IMR-90 (cell line): ENCODE measurements at regions not wholly inside any gene's neighbourhood (a gene's known extent, or its start where the extent isn't known, plus 50 kb on each side); places are given as distances from the start of the nearest gene placed in this dataset.

Experiments used
- CEBPB ChIP-seq: IDR thresholded peaks from 2 replicates; pipeline ENCODE4 v1.6.1; 2012; ENCODE audit warnings: low read depth, low read length, improper control_type of control experiment
- CHD1 ChIP-seq: IDR thresholded peaks from 2 replicates; pipeline ENCODE4 v1.6.1; 2012; ENCODE audit warnings: low read depth, low read length, improper control_type of control experiment
- CTCF ChIP-seq: conservative IDR thresholded peaks from 2 replicates; pipeline ENCODE4 v1.5.1; 2012; ENCODE audit warnings: mild to moderate bottlenecking, low read depth, low read length, improper control_type of control experiment
- FOS ChIP-seq: fragments of 150-350 bp; IDR thresholded peaks from 2 replicates; pipeline ENCODE4 v1.6.1; 2016; ENCODE audit warnings: low read depth, low read length
- POLR2A ChIP-seq: IDR thresholded peaks from 2 replicates; pipeline ENCODE4 v1.6.1; 2012; ENCODE audit warnings: mild to moderate bottlenecking, low read depth, low read length
- RAD21 ChIP-seq: IDR thresholded peaks from 2 replicates; pipeline ENCODE4 v1.6.1; 2012; ENCODE audit warnings: low read length, improper control_type of control experiment
- RCOR1 ChIP-seq: IDR thresholded peaks from 2 replicates; pipeline ENCODE4 v1.6.1; 2012; ENCODE audit warnings: mild to moderate bottlenecking, low read length, improper control_type of control experiment; ENCODE audit not compliant: insufficient replicate concordance
- RFX5 ChIP-seq: IDR thresholded peaks from 2 replicates; pipeline ENCODE4 v1.8.0; 2012; ENCODE audit warnings: low read depth, mild to moderate bottlenecking, low read length, moderate library complexity

- TF ChIP-seq RAD21 (no peak), CEBPB (no peak), CTCF (no peak), POLR2A (no peak), RFX5 (no peak), FOS (no peak), CHD1 (no peak), RCOR1 (no peak)
Observed at GRCh38 chrX:109274806-109275205, 207.1 kb downstream of the GUCY2F start.
